ENCODE measurements at regions not wholly inside any gene's neighbourhood (a gene's known extent, or its start where the extent isn't known, plus 50 kb on each side); places are given as distances from the start of the nearest gene placed in this dataset.
A peak's percentile ranks its signal among the peaks of the same experiment; 100 is the strongest.

- Histone ChIP-seq H3K27ac (ENCODE audit: low read depth in 2 of 2, low read length in 2 of 2) (no peak overlapping the region), H3K4me1 (ENCODE audit: control insufficient read depth in 2 of 3, insufficient read depth in 2 of 3, low read depth in 1 of 3, low read length in 3 of 3) (no peaks in the 10 kb centered on the region)
- no peak for FAIRE-seq
These were observed 73.8 kb upstream of the SESN3 start for GRCh38 chr11:95304777-95305176.

GRCh38 chr11:95302211-95302610 lies 71.2 kb upstream of the SESN3 start:
- intact Hi-C loops (cut with DNase I): no loop called here
- Histone ChIP-seq H3K9ac (ENCODE audit: low read length in 3 of 3) (no peak overlapping the region), H3K4me1 (ENCODE audit: control insufficient read depth in 2 of 3, insufficient read depth in 2 of 3, low read depth in 1 of 3, low read length in 3 of 3) (peaks cover 0 to 6% (median 0%) of the 10 kb centered on the region in 3 donors), H3K36me3 (ENCODE audit: control insufficient read depth in 2 of 3, insufficient read depth in 3 of 3, low read length in 3 of 3) (no peaks in the 10 kb centered on the region), H3K4me3 (ENCODE audit: low read length in 3 of 3) (no peak overlapping the region), H3K27me3 (ENCODE audit: control insufficient read depth, insufficient read depth, low read length) (no peaks in the 10 kb centered on the region), H3K9me3 (ENCODE audit: control insufficient read depth in 2 of 3, insufficient read depth in 1 of 3, low read length in 3 of 3) (no peaks in the 10 kb centered on the region), H3K27ac (ENCODE audit: low read depth in 2 of 2, low read length in 2 of 2) (no peak overlapping the region)
- no peak for DNase-seq
- FAIRE-seq: no peak
- TF ChIP-seq CTCF (IDR thresholded peaks at IDR 0.05; ENCODE audit: borderline replicate concordance, extremely low read depth, insufficient read depth): no peak

More at GRCh38 chr11:95304777-95305176, 73.8 kb upstream of the SESN3 start:
- H3K9me3 ChIP-seq (ENCODE audit: control insufficient read depth in 2 of 3, insufficient read depth in 1 of 3, low read length in 3 of 3): no peaks in the 10 kb centered on the region
- no peak for DNase-seq
- intact Hi-C loops (cut with DNase I): no loop called here
- no peak for TF ChIP-seq CTCF (IDR thresholded peaks at IDR 0.05; ENCODE audit: borderline replicate concordance, extremely low read depth, insufficient read depth)
- H3K27me3 ChIP-seq (ENCODE audit: control insufficient read depth, insufficient read depth, low read length): no peaks in the 10 kb centered on the region
- no peak overlapping the region for H3K4me3 ChIP-seq (ENCODE audit: low read length in 3 of 3)
- H3K36me3 ChIP-seq (ENCODE audit: control insufficient read depth in 2 of 3, insufficient read depth in 3 of 3, low read length in 3 of 3): no peaks in the 10 kb centered on the region
- no peak overlapping the region for H3K9ac ChIP-seq (ENCODE audit: low read length in 3 of 3)

GRCh38 chr11:95301474-95301873 lies 70.5 kb upstream of the SESN3 start:
- FAIRE-seq (no peak), DNase-seq (no peak)
- Histone ChIP-seq H3K9ac (ENCODE audit: low read length in 3 of 3) (no peak overlapping the region), H3K4me1 (ENCODE audit: control insufficient read depth in 2 of 3, insufficient read depth in 2 of 3, low read depth in 1 of 3, low read length in 3 of 3) (peaks cover 0 to 9% (median 0%) of the 10 kb centered on the region in 3 donors), H3K4me3 (ENCODE audit: low read length in 3 of 3) (no peak overlapping the region), H3K27me3 (ENCODE audit: control insufficient read depth, insufficient read depth, low read length) (no peaks in the 10 kb centered on the region), H3K9me3 (ENCODE audit: control insufficient read depth in 2 of 3, insufficient read depth in 1 of 3, low read length in 3 of 3) (no peaks in the 10 kb centered on the region), H3K27ac (ENCODE audit: low read depth in 2 of 2, low read length in 2 of 2) (no peak overlapping the region), H3K36me3 (ENCODE audit: control insufficient read depth in 2 of 3, insufficient read depth in 3 of 3, low read length in 3 of 3) (no peaks in the 10 kb centered on the region)
- intact Hi-C loops (cut with DNase I): no loop called here
- TF ChIP-seq CTCF (IDR thresholded peaks at IDR 0.05; ENCODE audit: borderline replicate concordance, extremely low read depth, insufficient read depth): no peak

GRCh38 chr11:95299078-95299679 lies 68.2 kb upstream of the SESN3 start:
- Histone ChIP-seq H3K9ac (ENCODE audit: low read length in 3 of 3) (no peak overlapping the region), H3K4me1 (ENCODE audit: control insufficient read depth in 2 of 3, insufficient read depth in 2 of 3, low read depth in 1 of 3, low read length in 3 of 3) (peaks cover 0 to 9% (median 0%) of the 10 kb centered on the region in 3 donors), H3K27ac (ENCODE audit: low read depth in 2 of 2, low read length in 2 of 2) (no peak overlapping the region), H3K4me3 (ENCODE audit: low read length in 3 of 3) (no peak overlapping the region), H3K36me3 (ENCODE audit: control insufficient read depth in 2 of 3, insufficient read depth in 3 of 3, low read length in 3 of 3) (no peaks in the 10 kb centered on the region), H3K27me3 (ENCODE audit: control insufficient read depth, insufficient read depth, low read length) (no peaks in the 10 kb centered on the region), H3K9me3 (ENCODE audit: control insufficient read depth in 2 of 3, insufficient read depth in 1 of 3, low read length in 3 of 3) (no peaks in the 10 kb centered on the region)
- intact Hi-C loops (cut with DNase I): no loop called here
- no peak for FAIRE-seq
- DNase-seq: peak in 3 of 5 donors; percentile 30 to 80 (median 78)
- TF ChIP-seq CTCF (IDR thresholded peaks at IDR 0.05; ENCODE audit: borderline replicate concordance, extremely low read depth, insufficient read depth): no peak
